GM23338 (cell line): ENCODE measurements at regions not wholly inside any gene's neighbourhood (a gene's known extent, or its start where the extent isn't known, plus 50 kb on each side); places are given as distances from the start of the nearest gene placed in this dataset.
"Not testable (repeated sequence)": the region's sequence is repeated elsewhere in the genome, so short reads cannot be mapped to it uniquely, and the experiment has no call there.

Experiments used
- CTCF ChIP-seq, 2 experiments: fragments of 200-600 bp in 1 of 2; sonication (generic) in 1 of 2; conservative IDR thresholded peaks; 2 replicates each; pipeline versions ENCODE4 v1.5.1 to v1.6.1; 2016 to 2017; ENCODE audit warnings: antibody characterized with exemption in 2 of 2, low read depth in 2 of 2, mild to moderate bottlenecking in 2 of 2, moderate library complexity in 1 of 2
- ETS1 ChIP-seq: IDR thresholded peaks from 2 replicates; pipeline ENCODE4 v1.6.1; 2016; ENCODE audit warnings: antibody characterized with exemption
- EZH2 ChIP-seq: fragments of 200-600 bp; sonication (generic); IDR thresholded peaks from one replicate; pipeline ENCODE4 v1.8.0; 2017; ENCODE audit warnings: antibody characterized with exemption, mild to moderate bottlenecking, low read depth; ENCODE audit not compliant: unreplicated experiment
- POLR2AphosphoS5 ChIP-seq: IDR thresholded peaks from 2 replicates; pipeline ENCODE4 v1.6.1; 2016; ENCODE audit warnings: antibody characterized with exemption, low read depth
- ZNF331 ChIP-seq: fragments of 250-450 bp; sonication (Bioruptor Pico); IDR thresholded peaks from 2 replicates; pipeline ENCODE4 v1.5.0; 2020; ENCODE audit warnings: low read depth, mild to moderate bottlenecking, moderate library complexity

DNA sequence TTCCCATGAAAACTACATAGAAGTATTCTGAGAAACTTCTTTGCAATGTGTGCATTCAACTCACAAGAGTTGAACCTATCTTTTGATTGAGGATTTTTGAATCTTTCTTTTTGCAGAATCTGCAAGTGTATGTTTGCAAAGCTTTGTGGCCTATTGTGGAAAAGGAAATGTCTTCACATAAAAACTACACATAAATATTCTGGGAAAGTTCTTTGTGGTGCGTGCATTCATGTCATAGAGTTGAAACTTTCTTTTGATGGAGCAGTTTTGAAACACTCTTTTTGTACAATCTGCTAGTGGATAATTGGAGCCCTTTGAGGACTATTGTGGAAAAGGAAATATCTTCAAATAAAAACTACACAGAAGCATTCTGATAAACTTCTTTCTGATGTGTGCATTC lies 4157.7 kb upstream of the OR11H1 start:
- TF ChIP-seq CTCF (conservative IDR thresholded peaks at IDR 0.05; ENCODE audit: low read depth in 2 of 2); POLR2AphosphoS5; EZH2; ZNF331 (CRISPR knock-in tag); ETS1: not testable (repeated sequence)
